OCI-LY1 (cell line): ENCODE measurements at regions not wholly inside any gene's neighbourhood (a gene's known extent, or its start where the extent isn't known, plus 50 kb on each side); places are given as distances from the start of the nearest gene placed in this dataset.

Experiments
- H2AFZ ChIP-seq: fragments of 200-600 bp; sonication (generic), shearing (Covaris generic); 2 replicates; pipeline ENCODE4 v1.6.0; 2014; ENCODE audit warnings: antibody characterized with exemption, mild to moderate bottlenecking, low read length
- H3F3A ChIP-seq: fragments of 200-600 bp; sonication (generic), shearing (Covaris generic); 2 replicates; pipeline ENCODE4 v1.6.0; 2014; ENCODE audit warnings: mild to moderate bottlenecking, antibody characterized with exemption, low read length, moderate library complexity; ENCODE audit not compliant: insufficient read depth
- H3K27ac ChIP-seq: fragments of 200-600 bp; sonication (generic); 2 replicates; pipeline ENCODE4 v1.5.1; 2014; ENCODE audit warnings: low read length, mixed run types, mild to moderate bottlenecking, low read depth; ENCODE audit not compliant: poor library complexity, severe bottlenecking
- H3K27me3 ChIP-seq: fragments of 200-600 bp; sonication (generic); 2 replicates; pipeline ENCODE4 v1.6.0; 2014; ENCODE audit warnings: antibody characterized with exemption, mild to moderate bottlenecking, low read length, moderate library complexity; ENCODE audit not compliant: insufficient read depth
- H3K36me3 ChIP-seq: fragments of 200-600 bp; sonication (generic); 2 replicates; pipeline ENCODE4 v1.6.1; 2014; ENCODE audit warnings: mild to moderate bottlenecking, antibody characterized with exemption, low read length, moderate library complexity, mixed read lengths; ENCODE audit not compliant: insufficient read depth
- H3K4me1 ChIP-seq: fragments of 200-600 bp; sonication (generic); 2 replicates; pipeline ENCODE4 v1.5.1; 2014; ENCODE audit warnings: mild to moderate bottlenecking, low read length, moderate library complexity; ENCODE audit not compliant: insufficient read depth, severe bottlenecking
- H3K4me2 ChIP-seq: fragments of 200-600 bp; sonication (generic), shearing (Covaris generic); 2 replicates; pipeline ENCODE4 v1.6.1; 2014; ENCODE audit warnings: low read length
- H3K4me3 ChIP-seq: fragments of 200-600 bp; sonication (generic); 2 replicates; pipeline ENCODE4 v1.5.1; 2014; ENCODE audit warnings: low read length, low read depth, mild to moderate bottlenecking, mixed read lengths; ENCODE audit not compliant: poor library complexity, severe bottlenecking
- H3K79me2 ChIP-seq: fragments of 200-600 bp; shearing (Covaris generic); 2 replicates; pipeline ENCODE4 v1.6.1; 2016; ENCODE audit warnings: mixed run types, low read length, mixed read lengths; ENCODE audit not compliant: insufficient read depth
- H3K9ac ChIP-seq: fragments of 200-600 bp; sonication (generic), shearing (Covaris generic); 2 replicates; pipeline ENCODE4 v1.6.1; 2014; ENCODE audit warnings: mild to moderate bottlenecking, low read length, mixed read lengths
- H3K9me2 ChIP-seq: fragments of 200-600 bp; sonication (generic), shearing (Covaris generic); 2 replicates; pipeline ENCODE4 v1.6.1; 2014; ENCODE audit warnings: low read depth, mild to moderate bottlenecking, low read length, mixed read lengths
- H3K9me3 ChIP-seq: fragments of 200-600 bp; shearing (Covaris generic); 2 replicates; pipeline ENCODE4 v1.6.1; 2014; ENCODE audit warnings: low read length, mixed read lengths
- H4K20me1 ChIP-seq: fragments of 200-600 bp; sonication (generic), shearing (Covaris generic); 2 replicates; pipeline ENCODE4 v1.6.0; 2016; ENCODE audit warnings: mild to moderate bottlenecking, low read length; ENCODE audit not compliant: insufficient read depth
- EZH2 ChIP-seq: fragments of 200-600 bp; sonication (generic), shearing (Covaris generic); IDR thresholded peaks from 2 replicates; pipeline ENCODE4 v1.8.0; 2017; ENCODE audit warnings: borderline replicate concordance, mixed run types, mild to moderate bottlenecking, antibody characterized with exemption, low read length, moderate library complexity, mixed read lengths
- TF ChIP-seq, protein P1 (sequence below): fragments of 200-600 bp; sonication (generic), shearing (Covaris generic); IDR thresholded peaks from 2 replicates; pipeline ENCODE4 v1.5.1; 2017; ENCODE audit warnings: mild to moderate bottlenecking, antibody characterized with exemption, low read length, moderate library complexity, mixed read lengths

DNA sequence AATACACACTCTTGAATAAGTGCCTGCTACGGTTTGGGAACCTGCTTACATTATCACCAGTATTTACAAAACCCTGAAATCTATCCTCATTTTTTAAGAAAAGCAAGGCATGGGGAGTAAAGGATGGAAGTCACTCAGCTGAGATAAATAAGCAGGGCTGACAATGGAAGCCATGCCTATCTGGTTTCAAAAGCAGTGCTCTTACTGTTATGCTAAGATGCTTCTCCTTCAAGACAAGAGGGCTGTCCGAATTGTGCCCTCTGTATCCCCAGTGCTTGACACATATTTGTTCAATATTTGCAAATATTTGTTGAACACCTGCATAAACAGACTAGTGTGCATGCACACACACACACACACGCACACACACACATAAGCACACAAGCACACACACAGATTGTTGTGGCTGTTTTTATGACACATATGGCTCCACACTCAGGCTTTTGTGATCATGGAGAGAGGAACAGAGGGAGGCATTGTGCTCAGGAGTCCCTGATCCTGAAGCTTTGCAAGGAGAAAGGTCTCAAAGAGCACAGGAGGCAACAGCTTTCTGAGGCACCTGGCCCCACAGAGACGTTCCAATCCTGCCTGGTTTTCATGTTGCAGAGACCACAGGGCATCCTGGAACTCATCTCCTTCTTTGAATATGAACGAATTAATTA lies 401.6 kb upstream of the CDH11 start:
- H3K9me2 ChIP-seq = no peaks in the 10 kb centered on the region
- H3K9me3 ChIP-seq = no peaks in the 10 kb centered on the region
- no peak overlapping the region for H3K4me2 ChIP-seq
- H2AFZ ChIP-seq = no peak overlapping the region
- H3F3A ChIP-seq = no peaks in the 10 kb centered on the region
- H3K4me3 ChIP-seq = no peak overlapping the region
- no peak for TF ChIP-seq EZH2
- TF ChIP-seq, protein P1, sequence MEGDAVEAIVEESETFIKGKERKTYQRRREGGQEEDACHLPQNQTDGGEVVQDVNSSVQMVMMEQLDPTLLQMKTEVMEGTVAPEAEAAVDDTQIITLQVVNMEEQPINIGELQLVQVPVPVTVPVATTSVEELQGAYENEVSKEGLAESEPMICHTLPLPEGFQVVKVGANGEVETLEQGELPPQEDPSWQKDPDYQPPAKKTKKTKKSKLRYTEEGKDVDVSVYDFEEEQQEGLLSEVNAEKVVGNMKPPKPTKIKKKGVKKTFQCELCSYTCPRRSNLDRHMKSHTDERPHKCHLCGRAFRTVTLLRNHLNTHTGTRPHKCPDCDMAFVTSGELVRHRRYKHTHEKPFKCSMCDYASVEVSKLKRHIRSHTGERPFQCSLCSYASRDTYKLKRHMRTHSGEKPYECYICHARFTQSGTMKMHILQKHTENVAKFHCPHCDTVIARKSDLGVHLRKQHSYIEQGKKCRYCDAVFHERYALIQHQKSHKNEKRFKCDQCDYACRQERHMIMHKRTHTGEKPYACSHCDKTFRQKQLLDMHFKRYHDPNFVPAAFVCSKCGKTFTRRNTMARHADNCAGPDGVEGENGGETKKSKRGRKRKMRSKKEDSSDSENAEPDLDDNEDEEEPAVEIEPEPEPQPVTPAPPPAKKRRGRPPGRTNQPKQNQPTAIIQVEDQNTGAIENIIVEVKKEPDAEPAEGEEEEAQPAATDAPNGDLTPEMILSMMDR = no peak
- H3K27me3 ChIP-seq = 0 out of 2 replicates have a peak, but pooled peaks cover 2% of the 10 kb centered on the region
- no peak overlapping the region for H3K27ac ChIP-seq
- H3K79me2 ChIP-seq = no peaks in the 10 kb centered on the region
- H3K9ac ChIP-seq = no peak overlapping the region
- no peaks in the 10 kb centered on the region for H3K36me3 ChIP-seq
- H4K20me1 ChIP-seq = no peaks in the 10 kb centered on the region
- H3K4me1 ChIP-seq = no peaks in the 10 kb centered on the region

DNA sequence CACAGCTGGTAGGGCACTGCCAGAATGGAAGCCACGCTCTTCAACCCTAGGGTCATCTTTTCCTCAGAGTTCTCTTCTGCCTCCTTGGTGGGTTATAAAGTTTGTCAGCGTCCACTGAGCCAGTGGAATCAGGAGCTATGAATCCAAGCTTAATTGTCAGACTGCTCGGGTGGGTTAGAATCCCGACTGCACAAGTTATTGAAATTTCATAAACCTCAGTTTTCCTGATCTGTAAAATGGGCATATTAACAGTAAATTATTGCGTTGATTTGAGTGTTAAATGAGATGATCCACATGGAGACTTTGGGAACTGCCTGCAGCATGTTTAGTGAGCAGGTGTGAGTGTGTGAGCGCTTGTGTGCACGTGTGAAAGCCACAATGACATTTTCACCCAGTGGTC lies 400.5 kb upstream of the CDH11 start:
- Histone ChIP-seq H3K9ac (no peak overlapping the region), H3K9me2 (no peaks in the 10 kb centered on the region), H3K4me2 (no peak overlapping the region), H3K79me2 (no peaks in the 10 kb centered on the region), H3K27me3 (0 out of 2 replicates have a peak, but pooled peaks cover 2% of the 10 kb centered on the region), H3F3A (no peaks in the 10 kb centered on the region), H3K4me3 (no peak overlapping the region), H4K20me1 (no peaks in the 10 kb centered on the region), H2AFZ (no peak overlapping the region), H3K4me1 (no peaks in the 10 kb centered on the region), H3K36me3 (no peaks in the 10 kb centered on the region), H3K9me3 (no peaks in the 10 kb centered on the region), H3K27ac (no peak overlapping the region)
- no peak for TF ChIP-seq EZH2
- TF ChIP-seq, protein P1 = no peak

DNA sequence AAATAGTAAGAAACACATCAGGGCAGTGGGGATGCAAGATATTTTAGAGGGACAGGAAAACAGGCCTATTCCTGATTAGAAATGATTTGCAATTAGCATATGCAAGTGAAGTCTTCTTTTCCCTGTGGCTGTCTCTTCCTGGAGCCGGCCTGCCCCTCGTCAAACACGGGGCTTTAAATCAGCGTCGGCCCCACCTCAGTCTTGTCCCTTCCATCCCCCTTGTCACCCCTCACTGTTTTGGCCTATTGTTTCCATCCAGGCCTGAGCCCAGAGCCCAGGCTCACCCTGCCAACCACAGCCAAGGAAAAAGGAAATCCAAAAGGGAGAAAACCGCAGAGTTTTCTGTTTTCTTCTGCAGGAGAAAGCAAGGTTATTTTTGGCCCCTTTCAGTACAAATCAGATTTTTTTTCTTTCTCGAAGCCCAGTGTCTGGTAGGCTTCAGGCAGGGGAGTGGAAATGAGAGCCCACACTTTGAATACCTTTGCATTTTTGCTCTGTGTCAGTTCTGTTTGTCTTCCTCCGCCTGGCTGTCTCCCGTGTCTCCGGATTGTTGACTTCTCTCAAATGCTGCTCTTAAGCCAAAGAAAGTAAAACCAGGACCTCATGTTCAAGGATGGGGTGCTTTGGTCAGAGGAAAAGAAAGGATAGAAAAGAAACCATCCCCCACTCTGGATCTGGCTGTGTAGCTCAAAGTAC lies 399.9 kb upstream of the CDH11 start:
- no peak overlapping the region for H3K9ac ChIP-seq
- H3K79me2 ChIP-seq = no peaks in the 10 kb centered on the region
- no peaks in the 10 kb centered on the region for H3K9me3 ChIP-seq
- H3K36me3 ChIP-seq = no peaks in the 10 kb centered on the region
- no peaks in the 10 kb centered on the region for H4K20me1 ChIP-seq
- H2AFZ ChIP-seq = no peak overlapping the region
- H3K27me3 ChIP-seq = 0 out of 2 replicates have a peak, but pooled peaks cover 2% of the 10 kb centered on the region
- TF ChIP-seq, protein P1 = no peak
- TF ChIP-seq EZH2 = no peak
- H3K4me2 ChIP-seq = no peak overlapping the region
- no peaks in the 10 kb centered on the region for H3F3A ChIP-seq
- no peak overlapping the region for H3K4me3 ChIP-seq
- no peak overlapping the region for H3K27ac ChIP-seq
- H3K4me1 ChIP-seq = no peaks in the 10 kb centered on the region
- no peaks in the 10 kb centered on the region for H3K9me2 ChIP-seq
